ENCODE measurements at regions not wholly inside any gene's neighbourhood (a gene's known extent, or its start where the extent isn't known, plus 50 kb on each side); places are given as distances from the start of the nearest gene placed in this dataset.
A peak's percentile ranks its signal among the peaks of the same experiment; 100 is the strongest.
"Not testable (repeated sequence)": the region's sequence is repeated elsewhere in the genome, so short reads cannot be mapped to it uniquely, and the experiment has no call there.

DNA sequence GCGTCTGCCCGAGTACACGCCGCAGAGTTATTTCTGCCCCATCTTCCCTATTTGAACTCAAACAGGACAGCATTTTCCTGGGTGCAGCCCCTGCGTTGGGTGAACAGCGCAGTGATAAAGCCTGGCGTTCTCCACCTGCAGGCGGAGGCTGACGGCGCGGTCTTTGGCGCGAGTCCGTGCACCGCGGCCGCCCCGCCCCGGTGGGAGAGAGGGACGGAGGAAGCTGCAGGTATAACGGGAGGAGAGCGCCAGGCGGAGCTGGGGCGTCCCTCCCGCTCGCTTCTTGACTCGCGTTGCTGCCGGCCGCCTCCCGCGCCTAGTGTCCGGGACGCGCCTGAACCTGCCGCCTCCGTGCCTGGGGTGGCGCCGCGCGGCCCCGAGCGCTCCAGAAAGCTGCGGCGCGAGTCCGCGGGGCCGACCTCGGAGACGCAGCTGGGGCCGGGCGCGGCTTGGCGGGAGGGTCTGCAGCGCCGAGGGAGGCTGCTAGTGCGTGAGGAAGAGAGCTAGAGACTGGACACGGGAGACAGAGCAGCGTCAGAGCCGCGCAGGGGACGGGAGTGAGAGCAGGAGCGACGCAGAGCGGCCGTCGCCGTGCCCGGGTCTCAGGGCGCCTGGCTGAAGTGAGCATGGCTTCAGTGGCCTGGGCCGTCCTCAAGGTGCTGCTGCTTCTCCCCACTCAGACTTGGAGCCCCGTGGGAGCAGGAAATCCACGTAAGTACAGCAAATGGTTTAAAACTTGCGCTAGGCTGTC lies 140.7 kb downstream of the SPATA31A7 start:
- not testable (repeated sequence) for H3K9me3 Mint-ChIP-seq (ENCODE audit: unreplicated experiment); H3K27me3 Mint-ChIP-seq (ENCODE audit: unreplicated experiment); H3K36me3 Mint-ChIP-seq (ENCODE audit: unreplicated experiment); H3K27ac Mint-ChIP-seq (ENCODE audit: unreplicated experiment); H3K4me1 Mint-ChIP-seq (ENCODE audit: low read depth, unreplicated experiment)
- H3K4me3 Mint-ChIP-seq (ENCODE audit: unreplicated experiment), result peak overlapping the region; percentile 78
- DNase-seq, result peak; percentile 41

DNA sequence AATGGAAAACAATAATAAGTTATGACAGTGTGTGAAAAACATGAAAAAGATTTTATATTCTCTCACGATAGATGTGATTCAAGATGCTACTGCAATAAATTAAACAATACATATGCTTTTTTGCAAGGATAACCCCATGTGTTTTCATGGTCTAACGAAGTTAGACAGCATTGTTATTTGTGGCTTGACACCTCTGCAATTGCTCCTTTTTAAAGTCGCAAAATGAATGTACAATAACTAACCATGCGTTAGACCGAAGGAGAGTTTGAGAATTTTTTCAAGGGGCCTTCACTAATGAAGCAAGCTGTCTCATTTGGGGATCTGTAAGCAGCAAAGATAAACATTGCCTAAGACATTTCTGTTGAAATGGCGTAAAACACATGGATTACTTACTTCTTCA lies 167.1 kb downstream of the SPATA31A7 start:
- not testable (repeated sequence) for H3K36me3 Mint-ChIP-seq (ENCODE audit: unreplicated experiment); DNase-seq; H3K4me1 Mint-ChIP-seq (ENCODE audit: low read depth, unreplicated experiment); H3K9me3 Mint-ChIP-seq (ENCODE audit: unreplicated experiment); H3K27me3 Mint-ChIP-seq (ENCODE audit: unreplicated experiment); H3K4me3 Mint-ChIP-seq (ENCODE audit: unreplicated experiment); H3K27ac Mint-ChIP-seq (ENCODE audit: unreplicated experiment)

DNA sequence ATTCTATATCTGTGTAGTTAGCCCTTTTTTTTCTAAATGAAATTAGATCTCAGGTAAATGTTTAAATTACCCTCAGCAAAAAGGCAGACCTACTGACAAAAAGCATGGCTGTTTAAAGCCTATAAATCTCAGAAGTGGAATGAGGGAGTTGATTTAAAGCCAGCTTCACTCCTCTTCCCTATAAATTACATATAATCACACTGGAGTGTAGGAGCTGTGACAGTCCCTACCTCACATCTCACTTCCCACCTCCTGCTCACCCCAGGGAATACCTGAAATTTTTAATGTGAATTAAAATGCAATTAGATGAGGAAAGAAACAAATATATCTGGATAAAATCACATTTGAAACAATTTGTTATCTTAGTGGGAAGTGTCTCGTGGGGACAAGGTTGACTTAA lies 184.6 kb downstream of the SPATA31A7 start:
- not testable (repeated sequence) for H3K9me3 Mint-ChIP-seq (ENCODE audit: unreplicated experiment); H3K4me1 Mint-ChIP-seq (ENCODE audit: low read depth, unreplicated experiment); H3K27me3 Mint-ChIP-seq (ENCODE audit: unreplicated experiment); H3K27ac Mint-ChIP-seq (ENCODE audit: unreplicated experiment); DNase-seq; H3K4me3 Mint-ChIP-seq (ENCODE audit: unreplicated experiment); H3K36me3 Mint-ChIP-seq (ENCODE audit: unreplicated experiment)

DNA sequence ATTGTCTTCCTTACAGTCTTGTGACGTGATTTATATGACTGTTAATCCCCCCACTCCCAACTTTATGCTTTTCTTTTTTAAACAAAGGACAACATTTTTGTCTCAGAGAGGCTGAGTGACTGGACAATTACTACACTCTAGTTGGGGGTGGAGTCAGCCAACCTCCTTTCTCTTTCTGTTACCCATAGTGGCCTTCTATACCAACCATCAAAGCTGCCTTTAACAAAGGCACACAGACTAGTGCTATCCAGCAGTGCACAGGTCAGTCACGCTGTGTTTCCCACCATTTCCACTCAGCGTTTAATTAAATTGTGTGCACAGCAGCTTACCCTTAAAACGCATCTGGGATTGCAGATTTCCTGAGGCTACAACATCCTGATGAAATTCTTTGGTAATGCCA lies 186.3 kb downstream of the SPATA31A7 start:
- H3K27me3 Mint-ChIP-seq (ENCODE audit: unreplicated experiment); H3K4me3 Mint-ChIP-seq (ENCODE audit: unreplicated experiment); DNase-seq; H3K9me3 Mint-ChIP-seq (ENCODE audit: unreplicated experiment); H3K4me1 Mint-ChIP-seq (ENCODE audit: low read depth, unreplicated experiment); H3K36me3 Mint-ChIP-seq (ENCODE audit: unreplicated experiment); H3K27ac Mint-ChIP-seq (ENCODE audit: unreplicated experiment): not testable (repeated sequence)

DNA sequence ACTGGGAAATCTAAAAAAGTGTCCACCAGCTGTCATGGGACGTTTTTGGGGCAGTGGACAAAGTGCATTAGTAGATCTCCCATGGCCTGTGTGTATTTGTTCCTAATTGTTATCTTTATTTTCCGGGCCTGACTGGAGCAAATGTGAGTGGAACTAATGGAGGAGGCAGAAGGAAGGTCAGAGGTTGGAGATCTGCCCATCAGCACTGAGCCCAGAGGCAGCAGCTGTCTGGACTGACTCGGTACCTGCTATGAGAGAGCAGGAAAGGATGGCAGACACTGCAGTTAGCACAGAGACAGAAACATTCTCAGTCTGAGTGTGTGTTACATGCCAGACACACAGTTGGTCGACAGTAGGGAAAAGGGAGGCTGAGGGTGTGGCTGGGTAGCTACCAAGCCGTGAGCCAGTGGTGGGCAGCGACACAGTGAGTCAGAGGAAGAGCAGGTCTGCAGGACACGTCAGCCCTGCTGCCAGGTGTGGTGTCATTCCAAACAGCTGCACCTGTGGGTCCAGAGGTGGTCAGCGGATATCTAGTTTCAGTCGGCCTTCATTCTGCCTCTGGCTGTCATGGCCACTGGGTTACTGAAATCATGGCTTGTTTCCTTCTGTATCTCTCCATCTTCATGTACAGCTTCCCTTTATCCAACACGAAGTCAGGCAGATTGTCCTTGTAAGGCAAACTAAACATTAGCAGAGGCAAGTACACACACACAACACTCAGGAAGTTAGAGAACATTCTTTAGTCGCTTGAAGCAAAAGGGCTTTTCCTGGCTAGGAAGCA lies 196.4 kb downstream of the SPATA31A7 start:
- not testable (repeated sequence) for H3K27ac Mint-ChIP-seq (ENCODE audit: unreplicated experiment); H3K9me3 Mint-ChIP-seq (ENCODE audit: unreplicated experiment); H3K27me3 Mint-ChIP-seq (ENCODE audit: unreplicated experiment); H3K4me3 Mint-ChIP-seq (ENCODE audit: unreplicated experiment); H3K4me1 Mint-ChIP-seq (ENCODE audit: low read depth, unreplicated experiment); DNase-seq; H3K36me3 Mint-ChIP-seq (ENCODE audit: unreplicated experiment)

DNA sequence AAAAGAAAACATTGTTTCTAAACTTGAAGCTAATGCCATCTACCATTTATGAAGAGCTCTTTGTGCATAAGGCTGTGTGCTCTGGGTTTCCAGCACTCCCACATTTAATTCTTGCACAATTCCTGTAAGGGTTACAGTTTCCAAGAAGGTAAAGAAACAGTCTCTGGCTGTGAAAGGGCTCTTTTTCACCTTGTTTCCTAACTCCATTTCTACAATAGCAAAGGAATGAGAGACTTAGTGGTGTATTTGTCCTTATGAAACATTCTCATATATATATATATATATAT lies 196.9 kb downstream of the SPATA31A7 start:
- not testable (repeated sequence) for H3K4me1 Mint-ChIP-seq (ENCODE audit: low read depth, unreplicated experiment); H3K36me3 Mint-ChIP-seq (ENCODE audit: unreplicated experiment); H3K9me3 Mint-ChIP-seq (ENCODE audit: unreplicated experiment); H3K27me3 Mint-ChIP-seq (ENCODE audit: unreplicated experiment); H3K27ac Mint-ChIP-seq (ENCODE audit: unreplicated experiment); DNase-seq; H3K4me3 Mint-ChIP-seq (ENCODE audit: unreplicated experiment)

DNA sequence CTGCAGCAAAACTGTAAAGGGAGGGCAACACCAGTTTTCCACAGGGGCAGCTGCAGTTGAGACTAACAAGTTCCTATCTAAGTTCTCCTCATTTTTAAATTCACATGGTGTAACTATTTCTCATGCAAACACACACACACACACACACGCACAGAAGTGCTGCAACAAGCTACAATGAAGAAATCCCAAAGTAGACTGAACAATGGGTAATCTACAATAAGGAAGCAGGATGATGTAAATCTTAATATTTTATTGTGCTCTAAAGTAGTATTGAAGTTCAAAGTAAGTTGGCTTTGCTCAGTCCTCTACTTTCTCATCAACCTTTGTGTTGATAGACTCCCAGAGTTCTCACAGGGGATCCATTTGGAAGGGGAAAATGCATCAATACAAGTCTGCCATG lies 212.9 kb downstream of the SPATA31A7 start:
- not testable (repeated sequence) for H3K4me3 Mint-ChIP-seq (ENCODE audit: unreplicated experiment); H3K9me3 Mint-ChIP-seq (ENCODE audit: unreplicated experiment); H3K4me1 Mint-ChIP-seq (ENCODE audit: low read depth, unreplicated experiment); H3K27me3 Mint-ChIP-seq (ENCODE audit: unreplicated experiment); H3K36me3 Mint-ChIP-seq (ENCODE audit: unreplicated experiment); DNase-seq; H3K27ac Mint-ChIP-seq (ENCODE audit: unreplicated experiment)

DNA sequence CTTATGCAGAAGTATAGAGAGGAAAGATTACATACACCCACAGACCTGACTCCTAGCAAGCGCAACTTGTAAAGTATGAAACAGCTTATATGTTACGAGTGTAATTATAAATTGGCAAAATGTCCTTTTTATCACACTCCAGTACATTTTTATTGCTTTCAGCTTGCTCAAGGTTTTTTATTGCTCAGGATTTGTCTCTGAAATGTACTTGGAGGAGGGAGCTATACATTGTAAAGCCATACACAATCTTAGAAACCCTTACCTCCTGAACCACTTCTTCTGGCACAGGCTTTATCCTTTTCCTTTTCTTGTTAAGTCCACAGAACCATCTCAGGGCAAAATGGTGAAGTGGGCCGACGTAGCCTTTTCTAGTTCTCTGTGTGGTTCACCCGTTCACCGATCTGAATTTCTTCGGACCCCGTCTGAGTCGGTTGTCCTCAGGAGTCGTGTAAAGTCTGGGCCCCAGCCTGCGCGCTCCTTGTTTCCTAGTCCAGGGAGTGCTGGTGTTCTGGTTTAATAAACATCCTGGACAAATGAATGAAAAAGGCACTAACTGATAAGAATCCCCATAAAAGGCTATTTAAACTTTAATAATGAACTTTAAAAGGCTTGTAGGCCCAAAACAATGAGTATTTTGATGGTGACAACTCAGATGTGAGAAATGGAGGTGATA lies 222.2 kb downstream of the SPATA31A7 start:
- H3K9me3 Mint-ChIP-seq (ENCODE audit: unreplicated experiment); H3K27ac Mint-ChIP-seq (ENCODE audit: unreplicated experiment); H3K4me1 Mint-ChIP-seq (ENCODE audit: low read depth, unreplicated experiment); H3K36me3 Mint-ChIP-seq (ENCODE audit: unreplicated experiment); DNase-seq; H3K27me3 Mint-ChIP-seq (ENCODE audit: unreplicated experiment); H3K4me3 Mint-ChIP-seq (ENCODE audit: unreplicated experiment): not testable (repeated sequence)

DNA sequence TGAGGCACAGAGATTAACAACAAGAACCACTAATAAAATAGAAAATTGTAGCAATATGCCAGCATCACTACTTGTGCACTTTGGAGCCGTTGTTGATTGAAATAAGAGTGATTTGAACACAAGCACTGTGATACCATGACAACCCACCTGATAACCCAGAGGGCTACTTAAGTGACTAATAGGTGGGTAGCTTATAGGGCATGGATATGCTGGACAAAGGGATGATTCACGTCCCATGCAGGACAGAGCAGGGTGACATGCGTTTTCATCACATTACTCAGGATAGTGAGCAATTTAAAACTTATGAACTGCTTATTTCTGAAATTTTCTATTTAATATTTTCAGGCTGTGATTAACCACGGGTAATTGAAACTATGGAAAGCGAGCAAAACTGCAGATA lies 222.9 kb downstream of the SPATA31A7 start:
- not testable (repeated sequence) for H3K36me3 Mint-ChIP-seq (ENCODE audit: unreplicated experiment); H3K27ac Mint-ChIP-seq (ENCODE audit: unreplicated experiment); H3K9me3 Mint-ChIP-seq (ENCODE audit: unreplicated experiment); DNase-seq; H3K4me3 Mint-ChIP-seq (ENCODE audit: unreplicated experiment); H3K4me1 Mint-ChIP-seq (ENCODE audit: low read depth, unreplicated experiment); H3K27me3 Mint-ChIP-seq (ENCODE audit: unreplicated experiment)

DNA sequence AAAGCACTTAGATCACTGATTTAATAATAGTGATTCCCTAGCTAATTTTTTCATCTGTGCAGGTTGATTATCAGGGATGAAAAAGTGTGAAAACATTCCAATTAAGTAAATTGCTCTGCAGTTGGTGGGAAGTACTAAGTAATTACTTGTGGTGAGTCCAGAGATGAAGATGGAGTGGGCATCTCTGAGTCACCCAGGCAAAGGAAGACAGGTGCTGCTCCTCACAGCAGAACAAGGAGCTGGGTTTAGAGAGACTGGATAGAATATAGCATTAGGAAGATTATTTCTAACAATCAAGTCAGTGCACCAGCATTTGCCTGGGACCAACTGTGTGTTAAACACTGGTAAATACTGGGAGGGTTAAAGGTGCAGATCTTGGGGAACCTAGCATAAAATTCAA lies 228.3 kb downstream of the SPATA31A7 start:
- DNase-seq; H3K27ac Mint-ChIP-seq (ENCODE audit: unreplicated experiment); H3K27me3 Mint-ChIP-seq (ENCODE audit: unreplicated experiment); H3K36me3 Mint-ChIP-seq (ENCODE audit: unreplicated experiment); H3K4me1 Mint-ChIP-seq (ENCODE audit: low read depth, unreplicated experiment); H3K4me3 Mint-ChIP-seq (ENCODE audit: unreplicated experiment); H3K9me3 Mint-ChIP-seq (ENCODE audit: unreplicated experiment): not testable (repeated sequence)

DNA sequence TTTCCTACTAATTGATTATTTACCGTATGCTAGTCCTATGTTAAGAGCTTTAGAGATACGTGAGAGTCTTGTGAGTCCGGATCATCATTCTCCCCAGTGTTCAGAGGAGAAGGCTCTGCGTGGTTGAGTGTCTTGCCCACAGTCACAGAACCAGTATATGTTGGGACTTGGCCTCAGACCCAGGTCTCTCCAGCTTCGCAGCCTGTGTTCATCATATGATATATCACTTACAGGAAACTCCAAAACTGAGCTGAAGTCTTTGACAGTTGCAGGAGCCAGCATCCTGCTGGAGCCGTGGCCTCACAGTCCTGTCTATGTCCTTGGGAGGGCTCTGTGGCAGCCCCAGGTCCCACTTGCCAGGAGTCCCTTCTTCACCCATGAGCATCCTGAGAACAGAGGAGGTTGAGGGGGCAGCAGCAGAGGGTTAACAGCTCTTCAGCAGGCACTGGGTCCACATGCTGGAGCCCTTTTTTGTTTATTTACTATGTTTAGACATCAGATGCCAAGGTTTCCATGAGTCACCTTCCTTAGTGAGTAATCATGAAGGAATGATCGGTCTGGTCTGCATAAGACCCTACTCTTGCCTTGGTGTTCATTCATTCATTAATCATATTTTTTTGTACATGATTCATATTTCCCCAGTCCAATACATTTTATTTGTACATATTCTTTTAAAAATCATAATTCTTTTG lies 230.6 kb downstream of the SPATA31A7 start:
- H3K36me3 Mint-ChIP-seq (ENCODE audit: unreplicated experiment); H3K27ac Mint-ChIP-seq (ENCODE audit: unreplicated experiment); H3K4me1 Mint-ChIP-seq (ENCODE audit: low read depth, unreplicated experiment); DNase-seq; H3K4me3 Mint-ChIP-seq (ENCODE audit: unreplicated experiment); H3K9me3 Mint-ChIP-seq (ENCODE audit: unreplicated experiment); H3K27me3 Mint-ChIP-seq (ENCODE audit: unreplicated experiment): not testable (repeated sequence)

DNA sequence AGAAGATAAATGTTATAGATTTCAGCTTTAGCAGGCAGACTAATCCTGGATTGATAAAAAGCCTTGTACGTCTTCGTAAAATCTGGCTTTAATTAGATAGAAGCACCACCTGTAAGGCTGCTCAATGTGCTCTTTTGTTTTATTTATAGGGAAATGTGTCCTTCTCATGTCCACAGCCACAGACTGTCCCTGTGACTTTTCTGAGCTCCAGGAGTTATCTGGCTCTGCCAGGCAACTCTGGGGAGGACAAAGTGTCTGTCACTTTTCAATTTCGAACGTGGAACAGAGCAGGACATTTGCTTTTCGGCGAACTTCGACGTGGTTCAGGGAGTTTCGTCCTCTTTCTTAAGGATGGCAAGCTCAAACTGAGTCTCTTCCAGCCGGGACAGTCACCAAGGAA lies 257.4 kb downstream of the SPATA31A7 start:
- not testable (repeated sequence) for H3K4me1 Mint-ChIP-seq (ENCODE audit: low read depth, unreplicated experiment); H3K9me3 Mint-ChIP-seq (ENCODE audit: unreplicated experiment); DNase-seq; H3K36me3 Mint-ChIP-seq (ENCODE audit: unreplicated experiment); H3K27me3 Mint-ChIP-seq (ENCODE audit: unreplicated experiment); H3K4me3 Mint-ChIP-seq (ENCODE audit: unreplicated experiment); H3K27ac Mint-ChIP-seq (ENCODE audit: unreplicated experiment)

All from glutamatergic neuron (in vitro differentiated cells).